ENCODE measurements at regions not wholly inside any gene's neighbourhood (a gene's known extent, or its start where the extent isn't known, plus 50 kb on each side); places are given as distances from the start of the nearest gene placed in this dataset.

DNA sequence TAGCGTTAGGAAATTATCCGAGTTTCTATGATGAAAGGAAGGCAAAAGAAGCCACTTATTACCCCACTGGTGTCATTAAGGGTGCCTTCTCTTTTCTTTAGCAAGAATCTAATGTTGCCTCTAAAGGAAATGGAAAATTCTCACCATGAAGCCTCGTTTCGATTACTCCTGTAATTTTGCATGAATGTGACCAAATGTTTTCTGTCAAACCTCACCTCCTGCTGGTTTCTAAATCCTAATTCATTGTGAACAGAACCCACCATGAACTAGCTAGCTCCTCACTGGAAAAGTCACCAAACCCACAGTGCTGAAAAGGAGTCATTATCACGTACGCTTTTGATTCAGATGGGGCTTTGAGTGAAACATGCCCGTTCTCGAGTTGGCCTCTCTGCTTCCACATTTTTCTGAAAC, 119.9 kb downstream of the COPS8 start:
- no peak for TF ChIP-seq POLR2A (IDR thresholded peaks at IDR 0.05)
- TF ChIP-seq POLR2AphosphoS5 (IDR thresholded peaks at IDR 0.05): no peak
- TF ChIP-seq, protein P1, sequence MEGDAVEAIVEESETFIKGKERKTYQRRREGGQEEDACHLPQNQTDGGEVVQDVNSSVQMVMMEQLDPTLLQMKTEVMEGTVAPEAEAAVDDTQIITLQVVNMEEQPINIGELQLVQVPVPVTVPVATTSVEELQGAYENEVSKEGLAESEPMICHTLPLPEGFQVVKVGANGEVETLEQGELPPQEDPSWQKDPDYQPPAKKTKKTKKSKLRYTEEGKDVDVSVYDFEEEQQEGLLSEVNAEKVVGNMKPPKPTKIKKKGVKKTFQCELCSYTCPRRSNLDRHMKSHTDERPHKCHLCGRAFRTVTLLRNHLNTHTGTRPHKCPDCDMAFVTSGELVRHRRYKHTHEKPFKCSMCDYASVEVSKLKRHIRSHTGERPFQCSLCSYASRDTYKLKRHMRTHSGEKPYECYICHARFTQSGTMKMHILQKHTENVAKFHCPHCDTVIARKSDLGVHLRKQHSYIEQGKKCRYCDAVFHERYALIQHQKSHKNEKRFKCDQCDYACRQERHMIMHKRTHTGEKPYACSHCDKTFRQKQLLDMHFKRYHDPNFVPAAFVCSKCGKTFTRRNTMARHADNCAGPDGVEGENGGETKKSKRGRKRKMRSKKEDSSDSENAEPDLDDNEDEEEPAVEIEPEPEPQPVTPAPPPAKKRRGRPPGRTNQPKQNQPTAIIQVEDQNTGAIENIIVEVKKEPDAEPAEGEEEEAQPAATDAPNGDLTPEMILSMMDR (IDR thresholded peaks at IDR 0.05): no peak

Data from suprapubic skin (tissue), 4 donors.